Neural progenitor cell (in vitro differentiated cells): ENCODE measurements at regions not wholly inside any gene's neighbourhood (a gene's known extent, or its start where the extent isn't known, plus 50 kb on each side); places are given as distances from the start of the nearest gene placed in this dataset.

Experiments used
- EZH2 ChIP-seq: fragments of 200-600 bp; sonication (generic); IDR thresholded peaks from 2 replicates; pipeline ENCODE4 v1.6.1; 2017; ENCODE audit warnings: antibody characterized with exemption, mild to moderate bottlenecking, moderate library complexity
- EZH2phosphoT487 ChIP-seq: fragments of 200-600 bp; sonication (generic); IDR thresholded peaks from 2 replicates; pipeline ENCODE4 v1.6.1; 2017; ENCODE audit warnings: antibody characterized with exemption
- TF ChIP-seq, protein P1 (sequence below): fragments of 200-600 bp; sonication (generic); IDR thresholded peaks from 2 replicates; pipeline ENCODE4 v1.5.1; 2017; ENCODE audit warnings: antibody characterized with exemption, mild to moderate bottlenecking

DNA sequence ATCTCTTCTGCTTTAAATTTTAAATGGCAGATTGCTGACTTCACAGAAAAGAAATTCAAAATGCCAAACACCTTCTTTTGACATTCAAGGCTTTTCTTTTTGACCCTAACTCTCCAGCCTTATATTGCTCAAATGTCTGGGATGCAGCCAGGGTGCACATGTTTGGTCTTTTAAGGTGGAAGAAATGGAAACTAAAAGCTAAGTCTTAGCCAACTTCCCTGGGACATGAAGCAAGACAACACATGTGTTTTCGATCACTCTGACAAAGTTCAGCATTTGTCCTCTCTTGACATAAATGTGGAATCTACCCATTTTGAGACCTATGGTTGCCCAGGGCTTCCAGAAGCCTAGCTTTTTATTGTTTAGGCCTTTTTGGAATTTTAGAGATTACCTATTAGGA lies 161.6 kb downstream of the RDH14 start:
- TF ChIP-seq, protein P1, sequence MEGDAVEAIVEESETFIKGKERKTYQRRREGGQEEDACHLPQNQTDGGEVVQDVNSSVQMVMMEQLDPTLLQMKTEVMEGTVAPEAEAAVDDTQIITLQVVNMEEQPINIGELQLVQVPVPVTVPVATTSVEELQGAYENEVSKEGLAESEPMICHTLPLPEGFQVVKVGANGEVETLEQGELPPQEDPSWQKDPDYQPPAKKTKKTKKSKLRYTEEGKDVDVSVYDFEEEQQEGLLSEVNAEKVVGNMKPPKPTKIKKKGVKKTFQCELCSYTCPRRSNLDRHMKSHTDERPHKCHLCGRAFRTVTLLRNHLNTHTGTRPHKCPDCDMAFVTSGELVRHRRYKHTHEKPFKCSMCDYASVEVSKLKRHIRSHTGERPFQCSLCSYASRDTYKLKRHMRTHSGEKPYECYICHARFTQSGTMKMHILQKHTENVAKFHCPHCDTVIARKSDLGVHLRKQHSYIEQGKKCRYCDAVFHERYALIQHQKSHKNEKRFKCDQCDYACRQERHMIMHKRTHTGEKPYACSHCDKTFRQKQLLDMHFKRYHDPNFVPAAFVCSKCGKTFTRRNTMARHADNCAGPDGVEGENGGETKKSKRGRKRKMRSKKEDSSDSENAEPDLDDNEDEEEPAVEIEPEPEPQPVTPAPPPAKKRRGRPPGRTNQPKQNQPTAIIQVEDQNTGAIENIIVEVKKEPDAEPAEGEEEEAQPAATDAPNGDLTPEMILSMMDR: no peak
- no peak for TF ChIP-seq EZH2phosphoT487
- TF ChIP-seq EZH2: no peak
